Stimulated activated CD4-positive, alpha-beta T cell treated with anti-CD3 and anti-CD28 coated beads, TNF-alpha, amount 100 ng/mL, for 48 hours (primary cell): ENCODE measurements at regions not wholly inside any gene's neighbourhood (a gene's known extent, or its start where the extent isn't known, plus 50 kb on each side); places are given as distances from the start of the nearest gene placed in this dataset.
A peak's percentile ranks its signal among the peaks of the same experiment; 100 is the strongest.
"Not testable (repeated sequence)": the region's sequence is repeated elsewhere in the genome, so short reads cannot be mapped to it uniquely, and the experiment has no call there.

Experiments used
- DNase-seq, 3 donors: peaks; one replicate each; pipeline ENCODE4 v3.0.0-alpha.2; 2020; ENCODE audit warnings: low read depth in 3 of 3

DNA sequence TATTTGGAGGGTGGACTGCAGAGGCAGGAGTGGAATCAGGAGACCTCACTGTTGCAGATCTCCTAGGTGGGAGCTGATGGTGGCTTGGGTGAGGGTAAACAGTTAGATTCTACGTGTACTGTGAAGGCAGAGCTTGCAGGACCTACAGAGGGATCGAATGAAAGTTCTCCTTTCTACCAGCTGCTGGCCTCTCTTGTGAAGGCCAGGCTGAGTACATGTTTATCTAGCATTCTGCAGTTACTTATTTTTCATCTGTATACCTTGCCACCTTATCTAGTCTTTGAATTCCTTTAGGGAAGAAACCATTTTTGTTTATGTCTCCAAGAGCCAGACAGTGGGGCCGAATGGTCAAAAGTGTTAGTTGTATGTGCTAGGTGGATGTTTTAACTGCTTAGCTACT lies 57.6 kb downstream of the PTTG1 start:
- DNase-seq, result no peak

DNA sequence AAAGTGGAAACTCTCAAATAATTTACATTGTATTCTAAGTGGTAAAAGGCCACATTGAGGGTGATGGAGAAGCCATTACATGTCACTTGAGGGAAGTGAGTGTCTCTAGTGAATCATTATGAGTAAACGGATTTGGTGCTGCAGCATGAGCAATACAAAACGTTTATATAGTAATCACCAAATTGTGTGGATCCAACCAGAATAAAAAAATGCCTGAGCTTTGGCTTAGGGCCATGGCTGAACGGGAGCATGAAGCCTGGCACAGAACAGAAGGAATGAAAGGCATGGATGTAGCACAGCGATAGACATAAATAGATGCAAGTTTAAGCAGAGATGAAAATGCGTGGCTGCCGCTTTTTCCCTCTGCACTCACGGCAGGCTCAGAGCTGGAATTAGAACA lies 58.3 kb downstream of the PTTG1 start:
- no peak for DNase-seq

DNA sequence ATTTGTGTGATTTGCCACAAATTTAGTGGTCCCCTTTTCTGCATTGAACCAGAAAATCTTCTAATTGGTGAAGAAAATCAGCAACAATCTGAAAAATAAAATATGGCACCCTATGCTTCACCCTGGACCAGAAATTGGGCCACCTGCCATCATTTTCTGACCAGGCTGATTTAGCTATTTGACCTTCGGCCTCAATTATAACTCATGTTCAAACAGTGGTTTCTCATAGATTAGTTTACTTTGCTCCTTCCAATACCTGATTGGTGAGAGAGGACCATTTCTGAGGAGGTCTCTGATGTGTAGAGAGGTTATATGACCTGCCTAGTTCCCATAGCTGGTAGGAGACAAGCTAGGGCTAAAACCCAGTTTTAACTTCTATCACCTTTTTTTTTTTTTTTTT lies 59.0 kb downstream of the PTTG1 start:
- DNase-seq, result no peak

DNA sequence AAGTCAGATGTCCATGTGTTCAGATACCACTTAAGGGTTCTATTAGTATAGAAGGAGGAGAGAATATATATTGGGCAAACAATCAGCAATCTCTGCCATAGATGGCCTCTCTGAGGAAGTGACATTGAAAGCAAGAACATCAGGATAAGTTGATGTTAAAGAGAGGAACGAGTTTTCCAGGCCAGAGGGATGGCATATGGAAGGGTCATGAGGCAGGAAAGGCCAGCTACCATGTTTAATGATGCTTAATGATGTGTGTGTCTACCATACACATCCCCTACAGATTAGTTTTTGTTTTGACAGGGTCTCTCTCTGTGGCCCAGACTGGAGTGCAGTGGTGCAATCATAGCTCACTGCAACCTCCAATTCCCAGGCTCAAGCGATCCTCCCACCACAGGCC lies 63.0 kb downstream of the PTTG1 start:
- no peak for DNase-seq

DNA sequence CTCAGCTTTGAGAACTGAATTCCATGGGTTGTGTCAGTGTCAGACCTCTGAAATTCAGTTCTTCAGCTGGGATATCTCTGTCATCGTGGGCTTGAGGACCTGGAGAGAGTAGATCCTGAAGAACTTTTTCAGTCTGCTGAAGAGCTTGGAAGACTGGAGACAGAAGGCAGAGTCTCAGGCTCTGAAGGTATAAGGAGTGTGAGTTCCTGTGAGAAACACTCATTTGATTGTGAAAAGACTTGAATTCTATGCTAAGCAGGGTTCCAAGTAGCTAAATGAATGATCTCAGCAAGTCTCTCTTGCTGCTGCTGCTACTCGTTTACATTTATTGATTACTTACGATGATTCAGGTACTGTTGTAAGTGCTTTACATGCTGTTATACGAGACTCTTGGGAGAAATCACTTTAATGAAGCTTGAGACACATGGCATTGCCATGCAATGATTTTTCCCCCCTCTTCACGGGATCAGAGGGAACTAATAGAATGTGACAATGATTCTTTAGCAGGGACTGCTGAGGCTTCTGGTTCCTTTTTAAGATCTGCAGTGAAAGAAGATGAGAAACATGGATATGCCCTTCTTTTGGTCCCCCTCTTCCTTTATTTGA lies 63.8 kb downstream of the PTTG1 start:
- no peak for DNase-seq

DNA sequence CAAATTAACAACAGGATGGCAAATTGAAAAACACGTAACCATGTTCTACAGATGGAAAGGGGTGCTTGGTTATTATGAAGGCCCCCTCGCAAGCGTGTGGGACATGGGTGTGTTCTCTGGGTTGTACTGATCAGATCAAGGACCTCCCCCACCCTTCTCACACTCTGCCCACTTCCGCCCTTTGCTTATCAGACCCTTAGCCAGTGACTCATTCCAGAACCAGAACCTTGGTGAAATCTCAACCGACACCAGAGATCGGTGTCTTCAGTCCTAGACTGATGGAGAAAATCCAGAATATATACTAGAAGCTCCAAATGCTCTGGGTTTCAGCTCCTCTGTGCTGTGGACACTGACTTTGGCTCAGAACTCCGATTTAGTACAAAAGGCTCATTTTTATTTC lies 64.9 kb downstream of the PTTG1 start:
- DNase-seq, result no peak

DNA sequence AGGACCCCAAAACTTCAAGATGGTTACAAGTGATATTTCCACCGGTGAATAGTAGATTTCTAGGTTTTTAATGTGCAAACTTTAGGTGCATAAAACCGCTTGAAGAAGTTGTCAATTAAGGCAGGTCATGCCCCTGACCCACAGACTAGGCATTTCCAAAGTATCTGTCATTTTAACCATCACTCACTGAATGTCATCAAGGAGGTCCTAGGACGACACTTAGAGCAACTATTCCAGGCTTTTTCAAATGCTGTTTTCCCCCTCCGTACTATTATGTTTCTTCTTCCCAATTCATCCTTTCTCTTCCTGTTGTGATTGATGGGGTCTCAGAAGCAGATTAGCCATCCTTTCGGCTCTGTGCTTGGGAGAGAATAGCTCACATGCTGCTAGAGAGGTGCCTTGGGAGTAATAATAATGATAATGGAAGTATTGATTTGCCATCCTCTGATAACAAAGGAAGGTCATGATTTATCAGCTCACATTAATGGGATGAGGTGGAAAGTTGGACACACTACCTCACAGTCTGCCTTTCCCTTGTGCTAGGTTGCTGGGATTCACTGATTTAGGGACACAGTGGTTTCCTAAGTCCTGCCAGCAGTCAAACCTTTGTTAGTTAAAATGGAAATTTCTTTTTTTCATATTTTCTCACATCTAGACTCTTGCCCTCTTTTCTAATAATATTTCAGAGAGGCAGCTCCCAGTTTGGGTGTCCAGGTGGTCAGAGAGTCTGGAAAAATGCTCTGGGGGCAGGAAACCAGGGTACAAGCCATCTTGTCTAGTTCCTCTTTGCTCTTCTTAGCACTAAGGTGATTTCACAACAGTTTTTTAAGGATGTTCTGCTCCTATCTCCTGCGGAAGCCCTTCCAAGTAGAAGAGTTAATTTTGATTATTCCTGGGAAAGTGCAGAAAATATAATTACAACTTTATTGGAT lies 67.0 kb downstream of the PTTG1 start:
- no peak for DNase-seq

DNA sequence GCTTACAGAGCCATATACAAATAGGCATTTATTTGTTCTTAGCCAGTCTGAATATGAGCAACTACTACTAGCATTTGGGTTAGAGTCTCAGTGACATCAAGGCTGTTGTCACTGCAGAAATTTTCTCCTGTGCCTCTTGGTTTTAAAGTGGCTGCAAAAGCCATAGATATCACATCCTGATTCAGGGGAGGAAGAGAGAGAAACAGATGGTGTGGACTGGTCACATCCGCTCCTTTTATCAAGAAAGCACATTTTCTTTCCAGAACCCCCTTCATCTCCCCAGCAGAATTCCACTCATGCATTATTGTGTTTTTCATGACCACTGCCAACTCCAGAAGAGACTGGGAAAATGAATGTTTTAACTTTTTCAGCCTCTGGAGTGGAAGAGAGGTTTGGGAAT lies 69.8 kb downstream of the PTTG1 start:
- DNase-seq, result no peak

DNA sequence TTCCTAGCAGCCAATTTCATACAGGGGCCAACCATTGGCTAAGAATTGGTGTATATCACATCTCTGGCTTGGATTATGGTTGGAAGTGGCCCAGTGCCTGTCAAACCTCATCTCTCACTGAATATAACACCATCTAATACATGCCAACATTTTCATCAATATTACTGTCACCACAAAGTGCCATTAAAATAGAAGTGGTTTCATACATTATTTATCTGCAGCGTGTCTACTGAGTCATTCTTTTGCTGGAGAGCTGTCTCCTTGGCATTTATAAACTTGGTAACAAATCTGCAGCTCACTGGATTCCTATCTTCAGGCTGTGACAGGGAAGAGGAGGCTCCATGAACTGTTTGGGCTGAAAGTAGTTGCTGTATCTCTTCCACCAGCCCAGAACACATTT lies 70.9 kb downstream of the PTTG1 start:
- no peak for DNase-seq

DNA sequence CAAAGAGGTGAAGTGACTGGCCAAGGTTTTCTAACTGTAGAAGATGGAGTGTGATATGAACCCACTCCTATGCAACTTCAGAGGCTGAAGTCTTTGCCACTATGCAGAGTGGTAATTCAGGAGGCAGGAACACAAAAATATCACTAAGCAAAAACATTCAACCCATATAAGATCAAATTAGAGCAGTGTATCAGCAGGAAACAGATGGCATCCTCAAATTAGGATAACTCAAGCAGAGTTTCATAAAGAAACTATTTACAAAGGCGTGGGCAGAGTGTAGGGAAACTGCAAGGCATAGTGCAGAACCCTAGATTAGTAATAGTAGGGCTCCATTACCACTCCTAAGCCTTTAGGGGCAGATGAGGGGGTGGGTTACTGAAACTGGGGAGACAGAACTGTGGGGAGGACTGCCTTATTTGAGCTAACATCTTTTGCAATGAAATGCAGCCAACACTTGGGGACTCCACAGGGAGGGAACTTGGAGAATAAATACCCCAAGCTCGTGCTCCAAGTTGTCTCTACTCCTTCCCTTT lies 72.2 kb downstream of the PTTG1 start:
- no peak for DNase-seq

DNA sequence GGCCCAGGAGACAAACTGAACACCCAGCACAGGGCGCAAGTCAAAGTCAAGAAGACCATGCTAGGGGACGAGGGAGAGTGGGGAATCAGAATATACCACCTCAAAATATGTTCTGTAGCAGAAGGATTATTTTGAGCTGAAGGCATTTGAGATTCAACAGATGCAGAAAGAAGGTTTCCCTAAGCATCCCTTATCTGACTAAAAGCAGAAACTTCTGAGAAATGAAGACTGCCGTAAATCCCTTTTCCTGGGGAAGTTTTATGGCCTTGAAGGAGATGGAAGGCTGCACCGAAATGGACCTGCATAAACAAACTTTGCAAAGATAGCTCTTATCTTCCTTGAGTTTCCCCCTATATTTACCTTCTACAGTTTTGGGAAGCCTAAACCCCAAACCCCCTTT lies 72.8 kb downstream of the PTTG1 start:
- DNase-seq, result no peak

DNA sequence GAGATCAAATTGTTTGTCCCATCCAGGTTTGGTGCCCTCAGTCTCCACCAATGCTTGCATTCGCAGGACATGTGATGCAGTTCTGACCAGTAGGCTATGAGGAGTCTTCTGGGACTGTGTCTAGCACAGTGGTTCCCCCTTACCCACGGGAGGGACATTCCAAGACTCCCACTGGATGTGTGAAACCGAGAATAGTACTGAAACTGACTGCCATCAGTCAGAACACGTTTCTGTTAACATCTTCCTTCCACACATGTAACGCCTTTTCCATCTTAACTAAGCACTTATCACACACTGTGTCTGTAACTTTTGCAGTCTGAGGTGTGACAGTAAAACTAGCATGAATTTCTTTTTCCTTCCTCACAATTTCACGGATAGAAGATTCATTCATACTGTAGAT lies 74.7 kb downstream of the PTTG1 start:
- no peak for DNase-seq

DNA sequence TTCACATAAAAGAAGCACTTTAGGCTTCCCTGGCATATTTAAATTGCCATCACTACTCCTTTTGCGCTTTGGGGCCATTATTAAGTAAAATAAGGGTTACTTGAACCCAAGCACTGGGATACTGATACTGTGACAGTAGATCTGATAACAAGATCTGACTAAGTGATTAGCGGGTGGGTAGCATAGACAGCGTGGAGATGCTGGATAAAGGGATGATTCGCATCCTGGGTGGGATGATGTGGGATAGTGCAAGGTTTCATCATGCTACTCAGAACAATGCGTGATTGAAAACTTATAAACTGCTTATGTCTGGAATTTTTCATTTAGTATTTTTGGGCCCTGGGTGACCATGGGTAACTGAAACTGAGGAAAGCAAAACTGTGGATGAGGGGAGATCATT lies 75.1 kb downstream of the PTTG1 start:
- no peak for DNase-seq

DNA sequence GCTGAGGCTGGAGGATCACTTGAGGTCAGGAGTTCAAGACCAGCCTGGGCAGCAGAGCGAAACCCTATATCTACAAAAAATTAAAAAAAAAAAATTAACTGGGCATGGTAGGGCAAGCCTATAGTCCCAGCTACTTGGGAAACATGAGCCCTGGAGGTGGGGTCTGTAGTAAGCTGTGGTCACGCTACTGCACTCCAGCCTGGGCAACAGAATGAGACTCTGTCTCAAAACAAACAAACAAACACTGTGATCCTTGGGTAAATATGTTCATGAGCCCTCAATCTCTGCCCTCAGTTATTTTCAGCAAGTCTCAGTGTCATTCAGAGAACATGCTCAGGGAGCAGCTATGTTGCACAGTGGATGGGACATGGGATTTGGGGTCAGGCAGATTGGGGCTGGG lies 76.2 kb downstream of the PTTG1 start:
- DNase-seq, result no peak

DNA sequence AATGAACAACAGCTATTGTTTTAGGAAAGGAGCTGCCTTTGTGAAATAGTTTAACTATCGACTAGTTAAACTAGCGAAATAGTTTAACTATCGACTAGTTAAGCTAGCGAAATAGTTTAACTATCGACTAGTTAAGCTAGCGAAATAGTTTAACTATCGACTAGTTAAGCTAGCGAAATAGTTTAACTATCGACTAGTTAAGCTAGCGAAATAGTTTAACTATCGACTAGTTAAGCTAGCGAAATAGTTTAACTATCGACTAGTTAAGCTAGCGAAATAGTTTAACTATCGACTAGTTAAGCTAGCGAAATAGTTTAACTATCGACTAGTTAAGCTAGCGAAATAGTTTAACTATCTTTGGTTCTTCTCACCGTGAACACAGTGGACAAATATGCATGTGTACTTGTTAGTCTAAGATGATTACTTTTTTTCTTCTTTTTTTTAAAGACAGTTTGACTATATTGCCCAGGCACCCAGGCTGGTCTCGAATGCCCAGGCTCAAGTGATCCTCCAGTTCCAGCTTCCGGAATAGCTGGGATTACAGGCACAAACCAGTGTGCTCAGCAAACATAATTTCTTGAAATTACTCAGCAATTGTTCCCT lies 76.9 kb downstream of the PTTG1 start:
- not testable (repeated sequence) for DNase-seq

DNA sequence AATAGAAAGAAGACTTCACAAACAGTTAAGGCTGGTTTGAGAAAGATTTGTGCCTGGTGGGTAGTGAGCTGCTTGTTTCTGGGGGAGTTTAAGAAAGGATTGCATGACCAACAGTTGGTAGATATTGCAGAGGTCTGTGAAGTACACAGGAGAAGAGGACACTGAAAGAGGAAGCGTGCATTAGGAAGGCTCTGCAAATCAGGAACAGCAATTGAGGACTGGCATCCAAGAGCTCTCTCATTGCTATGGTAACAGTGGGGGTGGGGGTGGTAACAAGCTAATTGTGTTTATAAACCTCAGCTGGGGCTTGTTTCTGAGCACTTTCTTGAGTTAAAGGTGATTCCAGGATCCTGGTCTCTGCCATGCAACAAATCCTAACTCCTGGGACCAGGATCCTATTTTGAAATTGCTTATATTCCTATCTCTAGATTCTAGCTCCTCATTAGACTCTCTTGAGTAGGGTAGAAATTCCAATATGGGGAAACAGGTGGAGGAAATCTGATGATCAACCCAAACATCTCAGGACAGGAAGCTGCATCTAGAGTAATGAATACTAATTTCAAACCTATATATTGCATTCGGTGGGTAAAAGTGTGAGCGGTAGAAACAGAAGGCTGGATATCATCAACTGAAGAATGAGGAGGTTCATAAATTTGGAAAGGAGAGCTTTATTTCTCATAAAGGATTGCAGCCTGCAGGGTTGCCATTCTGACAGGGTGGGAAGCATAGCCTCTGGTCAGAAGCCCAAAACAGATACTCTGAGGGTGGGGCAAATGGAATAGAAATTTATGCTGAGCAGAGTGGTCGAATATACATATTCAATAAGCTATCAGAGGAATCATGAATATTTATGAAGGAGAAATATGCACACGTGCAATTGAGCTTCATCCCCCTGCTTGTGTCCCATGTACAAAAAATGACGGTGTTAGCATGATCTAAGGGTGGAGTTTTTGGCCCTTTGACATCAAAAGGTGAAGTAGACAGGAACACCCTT lies 79.4 kb downstream of the PTTG1 start:
- no peak for DNase-seq

DNA sequence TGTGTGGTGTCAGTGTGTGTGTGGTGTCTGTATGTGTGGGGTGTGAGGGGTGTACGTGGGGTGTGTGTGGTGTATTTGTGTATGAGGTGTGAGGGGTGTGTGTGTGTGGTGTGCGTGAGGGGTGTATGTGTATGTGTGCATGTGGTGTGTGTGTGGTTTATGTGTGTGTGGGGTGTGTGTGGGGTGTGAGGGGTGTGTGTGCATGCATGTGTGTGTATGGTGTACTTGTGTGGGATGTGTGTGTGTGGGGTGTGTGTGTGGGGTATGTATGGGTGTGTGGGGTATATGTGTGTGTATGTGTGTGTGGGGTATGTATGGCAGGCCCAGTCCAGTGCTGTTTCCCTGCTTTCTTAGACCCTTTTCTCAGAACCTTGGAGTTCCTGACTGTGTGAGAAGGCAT lies 83.3 kb downstream of the PTTG1 start:
- DNase-seq, result no peak

DNA sequence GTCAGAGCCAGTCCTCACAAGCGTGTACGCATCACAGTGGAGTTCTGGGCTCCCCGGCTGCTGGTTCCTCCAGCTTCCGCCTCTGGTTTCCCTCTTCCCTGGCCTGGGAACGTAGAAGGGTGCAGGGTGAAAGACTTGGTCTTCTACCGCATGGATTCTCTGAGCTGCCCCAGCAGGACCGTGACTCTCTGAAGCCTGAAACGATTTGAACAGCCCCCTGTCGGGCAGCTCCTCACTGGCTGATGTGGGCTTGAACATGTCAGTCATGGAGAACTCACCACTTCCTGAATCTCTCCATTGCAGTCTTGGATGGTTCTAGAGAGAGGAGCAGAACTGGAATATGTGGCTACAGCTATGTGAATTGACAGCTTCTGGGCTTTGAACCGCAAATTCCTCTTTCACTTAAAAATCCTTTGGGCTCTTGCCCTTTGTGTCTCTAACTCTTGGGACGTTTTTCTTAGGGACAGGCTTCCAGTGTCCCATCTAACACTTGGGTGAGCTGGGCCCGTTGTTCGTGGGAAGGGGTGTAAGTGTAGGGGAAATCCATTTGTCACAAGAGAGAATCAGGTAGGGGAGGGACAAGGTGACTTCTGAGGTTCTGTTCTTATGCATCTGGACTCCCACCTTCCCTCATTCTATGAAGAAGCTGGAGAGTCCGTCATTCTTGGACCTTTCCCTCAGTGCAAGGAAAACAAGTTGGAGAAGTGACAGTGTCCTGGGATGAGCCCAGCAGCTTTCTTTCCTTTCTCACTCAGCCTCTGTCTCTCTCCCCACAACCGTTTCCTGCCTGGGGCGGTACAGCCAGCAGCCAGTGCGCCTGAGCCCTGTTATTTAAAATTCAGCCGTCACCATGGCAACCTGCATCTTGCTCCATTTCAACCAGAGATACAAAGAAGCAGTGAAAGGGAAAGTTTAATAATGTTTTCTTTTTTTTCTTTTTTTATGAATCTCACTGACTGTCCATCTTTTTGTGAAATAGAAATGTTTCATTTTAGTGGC lies 84.7 kb downstream of the PTTG1 start:
- peak; percentile 41 to 55 (median 54) for DNase-seq

DNA sequence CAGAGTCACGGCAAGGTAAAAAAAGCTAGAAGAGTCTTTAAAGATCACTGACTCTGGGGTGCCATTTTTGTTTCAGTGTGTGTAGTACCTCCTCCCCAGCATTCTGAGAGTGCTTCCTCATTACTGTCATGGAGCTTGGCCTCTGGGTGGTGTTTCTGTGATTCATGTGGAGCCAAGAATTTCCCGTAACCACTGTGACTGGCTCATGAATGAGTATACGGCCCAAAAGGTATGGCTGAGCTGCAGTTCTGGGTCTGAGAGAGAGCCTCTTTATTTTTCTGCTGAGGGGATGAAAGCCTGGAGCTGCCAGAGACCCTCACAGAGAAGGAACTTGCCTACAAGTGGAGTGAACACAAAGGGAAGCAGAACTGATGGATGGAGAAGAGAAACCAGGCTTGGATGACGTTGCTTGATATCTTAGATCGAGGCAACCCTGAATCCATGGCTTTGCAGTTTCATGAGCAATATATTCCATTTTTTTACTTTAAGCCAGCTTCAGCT lies 85.6 kb downstream of the PTTG1 start:
- DNase-seq, result peak in 1 of 3 donors; percentile 44

DNA sequence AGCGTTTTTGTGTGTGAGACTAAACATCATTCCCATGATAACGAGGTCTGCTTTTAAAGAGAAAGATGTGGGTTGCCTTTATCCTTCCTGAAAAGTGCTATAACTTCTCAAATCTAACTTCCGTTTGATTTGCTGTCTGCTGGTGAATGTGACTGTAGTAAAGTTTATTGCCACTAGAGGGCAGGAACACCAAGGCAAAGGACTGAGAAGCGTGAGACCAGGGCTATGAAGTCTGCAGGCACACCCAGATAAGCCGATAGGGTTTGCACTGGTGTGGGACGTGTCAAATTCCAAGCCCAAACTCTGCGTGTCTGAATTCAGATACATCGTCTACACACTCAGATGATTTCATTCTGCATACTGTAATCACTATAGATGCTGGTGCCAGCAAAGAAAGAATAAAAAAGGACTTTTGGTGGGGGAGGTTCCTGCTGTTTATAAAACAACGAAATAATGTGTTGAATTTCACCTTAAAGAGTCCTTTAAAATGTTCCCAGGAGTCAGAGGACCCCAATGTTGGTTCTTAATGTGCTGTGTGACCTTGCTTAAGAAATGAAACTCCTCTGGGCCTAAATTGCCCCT lies 87.2 kb downstream of the PTTG1 start:
- DNase-seq, result peak; percentile 39 to 46 (median 40)
